ENCODE measurements at regions not wholly inside any gene's neighbourhood (a gene's known extent, or its start where the extent isn't known, plus 50 kb on each side); places are given as distances from the start of the nearest gene placed in this dataset.

DNA sequence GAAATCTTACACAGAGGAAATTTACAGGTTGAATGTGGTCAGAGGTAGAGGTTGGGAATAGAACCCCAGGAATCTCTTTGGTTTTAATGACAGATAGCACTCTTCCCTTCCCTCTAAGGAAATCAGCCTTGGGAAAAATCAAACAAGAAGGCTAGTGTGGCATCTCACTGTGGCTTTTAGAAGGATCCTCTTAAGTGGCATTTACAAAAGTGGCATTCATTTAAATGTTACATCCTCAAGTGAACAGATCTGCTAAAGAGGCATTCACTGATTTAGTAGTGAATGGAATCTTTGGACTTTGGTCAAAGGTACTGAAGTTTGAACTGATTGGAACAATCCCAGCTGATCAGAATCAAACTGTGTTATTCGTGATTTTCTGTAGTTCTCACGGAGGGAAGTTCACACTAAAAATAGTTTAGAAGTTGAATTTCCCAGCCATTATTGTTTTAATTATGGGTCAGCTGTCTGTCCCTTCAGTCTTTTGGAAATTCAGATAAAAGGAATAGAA is 136.5 kb upstream of the FN1 start:
- intact Hi-C loops (cut with micrococcal nuclease) (no loop called here), in situ Hi-C loops (cut with MboI) (no loop called here)
- Histone ChIP-seq H3K9me3 (replicated peaks; ENCODE audit: control insufficient read depth, insufficient read depth, low read depth, low read length) (no peaks in the 10 kb centered on the region), H3K27ac (ENCODE audit: extremely low read depth, low read depth, low read length) (no peak overlapping the region), H3K4me3 (no peak overlapping the region), H3K36me3 (ENCODE audit: control insufficient read depth, insufficient read depth, low read length) (no peaks in the 10 kb centered on the region), H3K9ac (ENCODE audit: insufficient read depth in 1 of 2, low read depth in 2 of 2, low read length in 2 of 2) (no peak overlapping the region), H3K27me3 (ENCODE audit: control insufficient read depth in 2 of 2, insufficient read depth in 2 of 2, low read length in 2 of 2) (no peaks in the 10 kb centered on the region), H3K4me2 (ENCODE audit: insufficient read depth, low read length) (no peak overlapping the region), H3K4me1 (replicated peaks in 1 of 2; ENCODE audit: control insufficient read depth in 2 of 2, insufficient read depth in 2 of 2, low read length in 2 of 2) (peaks cover 0 to 7% of the 10 kb centered on the region in 2 experiments; a peak in 2 of 5 replicates), H2AFZ (ENCODE audit: low read depth, low read length) (no peak overlapping the region), H3K9me1 (ENCODE audit: control insufficient read depth, insufficient read depth, low read length) (no peaks in the 10 kb centered on the region), H4K20me1 (replicated peaks; ENCODE audit: control insufficient read depth, insufficient read depth, low read length) (no peaks in the 10 kb centered on the region), H3K79me2 (ENCODE audit: control insufficient read depth, insufficient read depth, low read length) (no peaks in the 10 kb centered on the region)
- TF ChIP-seq ZKSCAN3 (CRISPR knock-in tag; IDR thresholded peaks at IDR 0.05) (no peak), TBL1XR1 (IDR thresholded peaks at IDR 0.05; ENCODE audit: low read length in 2 of 2) (no peak), HDAC2 (IDR thresholded peaks at IDR 0.05) (no peak), KDM1A (IDR thresholded peaks at IDR 0.05) (peak in 1 of 2 experiments; percentile 37; a peak in 1 of 4 replicates), BRF2 (IDR thresholded peaks at IDR 0.05; ENCODE audit: borderline replicate concordance, insufficient read depth, insufficient read length) (no peak)
- TF ChIP-seq, protein P1, sequence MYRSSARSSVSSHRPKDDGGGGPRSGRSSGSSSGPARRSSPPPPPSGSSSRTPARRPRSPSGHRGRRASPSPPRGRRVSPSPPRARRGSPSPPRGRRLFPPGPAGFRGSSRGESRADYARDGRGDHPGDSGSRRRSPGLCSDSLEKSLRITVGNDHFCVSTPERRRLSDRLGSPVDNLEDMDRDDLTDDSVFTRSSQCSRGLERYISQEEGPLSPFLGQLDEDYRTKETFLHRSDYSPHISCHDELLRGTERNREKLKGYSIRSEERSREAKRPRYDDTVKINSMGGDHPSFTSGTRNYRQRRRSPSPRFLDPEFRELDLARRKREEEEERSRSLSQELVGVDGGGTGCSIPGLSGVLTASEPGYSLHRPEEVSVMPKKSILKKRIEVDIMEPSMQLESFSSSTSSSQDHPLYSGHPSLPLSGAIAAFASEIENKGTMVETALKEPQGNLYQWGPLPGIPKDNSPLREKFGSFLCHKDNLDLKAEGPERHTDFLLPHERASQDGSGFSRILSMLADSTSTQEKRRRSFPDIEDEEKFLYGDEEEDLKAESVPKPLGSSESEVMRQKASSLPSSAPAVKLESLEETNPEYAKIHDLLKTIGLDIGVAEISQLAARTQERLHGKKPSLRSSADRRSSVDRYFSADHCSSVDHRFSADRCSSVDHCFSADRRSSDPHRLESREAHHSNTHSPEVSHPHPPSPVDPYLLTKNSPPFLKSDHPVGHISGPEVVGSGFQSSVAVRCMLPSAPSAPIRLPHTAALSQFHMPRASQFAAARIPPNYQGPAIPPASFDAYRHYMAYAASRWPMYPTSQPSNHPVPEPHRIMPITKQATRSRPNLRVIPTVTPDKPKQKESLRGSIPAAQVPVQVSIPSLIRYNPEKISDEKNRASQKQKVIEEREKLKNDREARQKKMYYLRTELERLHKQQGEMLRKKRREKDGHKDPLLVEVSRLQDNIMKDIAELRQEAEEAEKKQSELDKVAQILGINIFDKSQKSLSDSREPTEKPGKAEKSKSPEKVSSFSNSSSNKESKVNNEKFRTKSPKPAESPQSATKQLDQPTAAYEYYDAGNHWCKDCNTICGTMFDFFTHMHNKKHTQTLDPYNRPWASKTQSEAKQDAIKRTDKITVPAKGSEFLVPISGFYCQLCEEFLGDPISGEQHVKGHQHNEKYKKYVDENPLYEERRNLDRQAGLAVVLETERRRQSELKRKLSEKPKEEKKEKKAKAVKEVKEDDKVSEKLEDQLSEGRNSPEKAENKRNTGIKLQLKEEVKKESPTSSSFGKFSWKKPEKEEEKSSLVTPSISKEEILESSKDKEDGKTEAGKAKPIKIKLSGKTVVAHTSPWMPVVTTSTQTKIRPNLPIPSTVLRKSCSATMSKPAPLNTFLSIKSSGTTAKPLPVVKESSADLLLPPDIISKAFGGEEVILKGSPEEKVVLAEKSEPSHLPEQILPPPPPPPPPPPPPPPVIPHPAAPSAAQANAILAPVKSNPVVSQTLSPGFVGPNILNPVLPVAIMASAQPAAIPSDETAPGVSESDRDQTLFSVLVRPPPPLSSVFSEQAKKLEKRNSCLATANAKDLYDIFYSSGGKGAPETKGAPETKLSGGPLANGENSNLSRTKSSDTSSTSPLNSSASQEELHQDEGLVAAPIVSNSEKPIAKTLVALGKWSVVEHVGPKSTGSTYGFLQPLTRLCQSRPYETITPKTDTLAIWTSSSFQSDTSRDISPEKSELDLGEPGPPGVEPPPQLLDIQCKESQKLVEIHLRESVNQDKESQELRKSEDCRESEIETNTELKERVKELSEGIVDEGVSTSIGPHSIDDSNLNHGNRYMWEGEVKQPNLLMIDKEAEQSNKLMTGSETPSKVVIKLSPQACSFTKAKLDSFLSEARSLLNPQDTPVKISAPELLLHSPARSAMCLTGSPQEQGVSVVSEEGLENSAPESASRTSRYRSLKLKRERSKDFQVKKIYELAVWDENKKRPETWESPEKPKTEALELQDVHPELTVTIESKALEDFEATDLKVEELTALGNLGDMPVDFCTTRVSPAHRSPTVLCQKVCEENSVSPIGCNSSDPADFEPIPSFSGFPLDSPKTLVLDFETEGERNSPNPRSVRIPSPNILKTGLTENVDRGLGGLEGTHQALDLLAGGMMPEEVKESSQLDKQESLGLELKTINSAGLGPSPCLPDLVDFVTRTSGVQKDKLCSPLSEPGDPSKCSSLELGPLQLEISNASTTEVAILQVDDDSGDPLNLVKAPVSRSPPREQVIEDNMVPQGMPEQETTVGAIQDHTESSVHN (IDR thresholded peaks at IDR 0.05; ENCODE audit: borderline replicate concordance in 1 of 2, low read depth in 1 of 2) = no peak
- FAIRE-seq (no peak), ATAC-seq (no peak), DNase-seq (ENCODE audit: extremely low read depth in 1 of 4, low spot score in 3 of 4) (no peak)
- ChIA-PET POLR2A (interaction anchor here (0.6 kb wide), 1 partner anchor 124 kb away, joined by 3 read pairs; no protein-coding TSS in a partner anchor), CTCF (ENCODE audit: low intra/inter-chr PET ratio) (no interaction called here)
- WGBS (ENCODE audit: insufficient coverage, low coverage, missing lambda C conversion rate) = 33% methylated on average over 2 of the region's 2 CpGs
- no TSS peak for BruUV-seq (replicated peaks)
